ENCODE measurements at regions not wholly inside any gene's neighbourhood (a gene's known extent, or its start where the extent isn't known, plus 50 kb on each side); places are given as distances from the start of the nearest gene placed in this dataset.

- no peak for TF ChIP-seq POLR2AphosphoS5 (IDR thresholded peaks at IDR 0.05; ENCODE audit: low read depth, low read length)
- TF ChIP-seq POLR2A (IDR thresholded peaks at IDR 0.05; ENCODE audit: low read depth, low read length): no peak
- TF ChIP-seq PAX5 (IDR thresholded peaks at IDR 0.05; ENCODE audit: insufficient read depth, low read length, severe bottlenecking): no peak
- TF ChIP-seq TAF1 (IDR thresholded peaks at IDR 0.05; ENCODE audit: low read depth, low read length): no peak
- TF ChIP-seq SPI1 (IDR thresholded peaks at IDR 0.05; ENCODE audit: low read depth, low read length): no peak
- no peak for TF ChIP-seq POU2F2 (IDR thresholded peaks at IDR 0.05; ENCODE audit: low read depth, low read length)
Observed at GRCh38 chr1:234730475-234730769, 120.4 kb upstream of the IRF2BP2 start.
